ENCODE measurements at regions not wholly inside any gene's neighbourhood (a gene's known extent, or its start where the extent isn't known, plus 50 kb on each side); places are given as distances from the start of the nearest gene placed in this dataset.

DNA sequence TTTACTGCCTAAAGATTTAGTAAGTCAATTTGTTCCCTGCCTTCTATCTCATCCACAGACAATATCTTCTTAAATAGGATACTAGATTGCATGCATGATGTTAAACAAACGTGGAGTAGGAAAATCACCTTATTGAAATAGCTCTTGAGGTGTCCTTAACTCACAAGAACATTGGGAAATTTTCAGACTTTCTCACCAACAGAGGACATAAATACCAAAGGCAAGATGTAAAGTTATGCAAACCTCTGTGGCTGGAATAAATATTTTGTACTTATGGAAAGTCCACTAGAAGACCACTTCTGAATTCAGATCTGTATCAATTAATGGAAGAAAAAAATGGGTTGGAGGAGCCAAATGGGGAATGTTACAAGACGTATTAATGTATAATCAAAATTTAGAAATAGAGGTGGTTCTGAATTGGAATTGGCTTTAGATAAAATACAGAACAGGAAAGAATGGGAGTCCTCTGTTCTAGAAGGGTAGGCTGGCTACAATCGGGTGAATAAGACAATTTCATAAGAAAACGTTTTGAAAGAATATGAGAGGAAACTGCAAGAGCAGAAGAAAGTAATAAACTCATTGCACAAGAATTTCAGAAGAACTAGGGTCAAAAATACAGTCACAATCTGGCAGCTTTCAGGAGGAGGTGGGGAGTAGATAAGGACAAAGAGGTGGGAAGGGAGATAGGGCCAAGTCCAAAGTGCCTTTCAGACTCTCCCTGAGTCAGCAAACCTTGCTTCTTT is 69.3 kb upstream of the FN1 start:
- TF ChIP-seq CTCF (IDR thresholded peaks at IDR 0.05) = no peak
- TF ChIP-seq SIN3A (IDR thresholded peaks at IDR 0.05; ENCODE audit: borderline replicate concordance, insufficient read depth, low read depth, low read length) = no peak
- TF ChIP-seq, protein P1, sequence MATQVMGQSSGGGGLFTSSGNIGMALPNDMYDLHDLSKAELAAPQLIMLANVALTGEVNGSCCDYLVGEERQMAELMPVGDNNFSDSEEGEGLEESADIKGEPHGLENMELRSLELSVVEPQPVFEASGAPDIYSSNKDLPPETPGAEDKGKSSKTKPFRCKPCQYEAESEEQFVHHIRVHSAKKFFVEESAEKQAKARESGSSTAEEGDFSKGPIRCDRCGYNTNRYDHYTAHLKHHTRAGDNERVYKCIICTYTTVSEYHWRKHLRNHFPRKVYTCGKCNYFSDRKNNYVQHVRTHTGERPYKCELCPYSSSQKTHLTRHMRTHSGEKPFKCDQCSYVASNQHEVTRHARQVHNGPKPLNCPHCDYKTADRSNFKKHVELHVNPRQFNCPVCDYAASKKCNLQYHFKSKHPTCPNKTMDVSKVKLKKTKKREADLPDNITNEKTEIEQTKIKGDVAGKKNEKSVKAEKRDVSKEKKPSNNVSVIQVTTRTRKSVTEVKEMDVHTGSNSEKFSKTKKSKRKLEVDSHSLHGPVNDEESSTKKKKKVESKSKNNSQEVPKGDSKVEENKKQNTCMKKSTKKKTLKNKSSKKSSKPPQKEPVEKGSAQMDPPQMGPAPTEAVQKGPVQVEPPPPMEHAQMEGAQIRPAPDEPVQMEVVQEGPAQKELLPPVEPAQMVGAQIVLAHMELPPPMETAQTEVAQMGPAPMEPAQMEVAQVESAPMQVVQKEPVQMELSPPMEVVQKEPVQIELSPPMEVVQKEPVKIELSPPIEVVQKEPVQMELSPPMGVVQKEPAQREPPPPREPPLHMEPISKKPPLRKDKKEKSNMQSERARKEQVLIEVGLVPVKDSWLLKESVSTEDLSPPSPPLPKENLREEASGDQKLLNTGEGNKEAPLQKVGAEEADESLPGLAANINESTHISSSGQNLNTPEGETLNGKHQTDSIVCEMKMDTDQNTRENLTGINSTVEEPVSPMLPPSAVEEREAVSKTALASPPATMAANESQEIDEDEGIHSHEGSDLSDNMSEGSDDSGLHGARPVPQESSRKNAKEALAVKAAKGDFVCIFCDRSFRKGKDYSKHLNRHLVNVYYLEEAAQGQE (IDR thresholded peaks at IDR 0.05; ENCODE audit: insufficient read depth in 1 of 2, low read depth in 2 of 2, low read length in 1 of 2) = no peak
- TF ChIP-seq POLR2AphosphoS5 (IDR thresholded peaks at IDR 0.05; ENCODE audit: low read depth, low read length) = no peak
- no peak for TF ChIP-seq TCF7L2 (IDR thresholded peaks at IDR 0.05; ENCODE audit: low read depth, low read length)
